HCT116 (cell line): ENCODE measurements at regions not wholly inside any gene's neighbourhood (a gene's known extent, or its start where the extent isn't known, plus 50 kb on each side); places are given as distances from the start of the nearest gene placed in this dataset.

Experiments
- ATAC-seq: fragments of 200-7000 bp; cut with Tn5 transposase; 2 replicates; pipeline ENCODE4 v1.9.1; 2020; ENCODE audit warnings: mild to moderate bottlenecking, moderate library complexity
- BruUV-seq: library from RNA; stranded (reverse); fragments of 400-500 nt; replicated peaks from 2 replicates; lab custom pipeline; 2021; lab: Mats Ljungman, UMichigan
- CTCF ChIA-PET: fragments of 300-600 bp; sonication (Branson Sonifier 250); formaldehyde crosslinking; loops from one replicate; lab custom pipeline; 2021; ENCODE audit warnings: antibody characterized with exemption; lab: Charles Lee
- POLR2A ChIA-PET: fragments of 300-600, 350-600 bp; sonication (Branson Sonifier 250); formaldehyde crosslinking; loops from one replicate; lab custom pipeline; 2021; ENCODE audit warnings: antibody characterized with exemption; lab: Charles Lee
- RAD21 ChIA-PET, 2 experiments: fragments of 300-600 bp; sonication (Branson Sonifier 250); formaldehyde crosslinking; loops; one replicate each; lab custom pipeline; 2023; ENCODE audit warnings: low total read pairs in 2 of 2; ENCODE audit not compliant: uncharacterized antibody in 2 of 2, unreplicated experiment in 2 of 2, low non-redundant PET in 1 of 2; lab: Charles Lee
- DNase-seq: peaks from one replicate; pipeline ENCODE4 v3.0.0-alpha.2; 2010; ENCODE audit warnings: low read depth, low spot score
- H2AFZ ChIP-seq: fragments of 200-600 bp; shearing (Covaris generic), sonication (generic); 2 replicates; pipeline ENCODE4 v1.6.1; 2017; ENCODE audit warnings: low read depth, mixed run types, mixed read lengths, antibody characterized with exemption, low read length; ENCODE audit not compliant: poor library complexity, severe bottlenecking
- H3K27ac ChIP-seq: 2 replicates; pipeline ENCODE4 v1.5.1; 2012; ENCODE audit warnings: low read depth, low read length
- H3K27me3 ChIP-seq: fragments of 200-600 bp; sonication (generic); 2 replicates; pipeline ENCODE4 v1.6.1; 2016; ENCODE audit warnings: mixed run types, low read length, mixed read lengths; ENCODE audit not compliant: insufficient read depth
- H3K36me3 ChIP-seq, 2 experiments: fragments of 200-500 bp in 1 of 2; fragments of 200-600 bp in 1 of 2; sonication (Bioruptor generic) in 1 of 2; sonication (generic) in 1 of 2; 2 replicates each; pipeline versions ENCODE4 v1.5.1 to v1.6.1; 2014 to 2016; ENCODE audit warnings: low read length in 2 of 2, inconsistent platforms in 1 of 2, mixed read lengths in 1 of 2, mixed run types in 1 of 2; ENCODE audit not compliant: insufficient read depth in 2 of 2, control insufficient read depth in 1 of 2
- H3K4me1 ChIP-seq, 2 experiments: fragments of 200-600 bp in 1 of 2; sonication (generic) in 1 of 2; 2 replicates each; pipeline versions ENCODE4 v1.5.1 to v1.6.1; 2012 to 2017; ENCODE audit warnings: low read length in 2 of 2, inconsistent platforms in 1 of 2, mild to moderate bottlenecking in 1 of 2, mixed read lengths in 1 of 2, mixed run types in 1 of 2, moderate library complexity in 1 of 2; ENCODE audit not compliant: insufficient read depth in 2 of 2, control insufficient read depth in 1 of 2
- H3K4me2 ChIP-seq: fragments of 200-600 bp; sonication (generic); 2 replicates; pipeline ENCODE4 v1.6.1; 2017; ENCODE audit warnings: mixed run types, low read length, mixed read lengths
- H3K4me3 ChIP-seq, 2 experiments: fragments of 200-600 bp in 1 of 2; sonication (generic) in 1 of 2; replicated peaks in 1 of 2; 2 replicates each; pipeline ENCODE4 v1.5.1; 2011 to 2016; ENCODE audit warnings: low read length in 2 of 2, control low read depth in 1 of 2, low read depth in 1 of 2, mild to moderate bottlenecking in 1 of 2, mixed read lengths in 1 of 2, mixed run types in 1 of 2
- H3K79me2 ChIP-seq: fragments of 200-600 bp; sonication (generic); 2 replicates; pipeline ENCODE4 v1.6.1; 2017; ENCODE audit warnings: mild to moderate bottlenecking, mixed run types, low read length, moderate library complexity, mixed read lengths; ENCODE audit not compliant: insufficient read depth
- H3K9ac ChIP-seq: fragments of 200-600 bp; sonication (generic); 2 replicates; pipeline ENCODE4 v1.6.1; 2016; ENCODE audit warnings: low read length, mixed read lengths
- H3K9me2 ChIP-seq: fragments of 200-600 bp; sonication (generic), shearing (Covaris generic); 2 replicates; pipeline ENCODE4 v1.6.1; 2017; ENCODE audit warnings: mixed run types, mild to moderate bottlenecking, moderate library complexity; ENCODE audit not compliant: insufficient read depth
- H3K9me3 ChIP-seq, 2 experiments: fragments of 200-500 bp in 1 of 2; fragments of 200-600 bp in 1 of 2; sonication (Bioruptor generic) in 1 of 2; sonication (generic) in 1 of 2; 2 replicates each; pipeline ENCODE4 v1.6.1; 2014 to 2017; ENCODE audit warnings: low read length in 2 of 2, mixed read lengths in 2 of 2, inconsistent platforms in 1 of 2, low read depth in 1 of 2, mild to moderate bottlenecking in 1 of 2, mixed run types in 1 of 2, moderate library complexity in 1 of 2; ENCODE audit not compliant: control insufficient read depth in 1 of 2, insufficient read depth in 1 of 2
- H4K20me1 ChIP-seq: fragments of 200-600 bp; sonication (generic), shearing (Covaris generic); 2 replicates; pipeline ENCODE4 v1.6.1; 2017; ENCODE audit warnings: mixed run types, mild to moderate bottlenecking, moderate library complexity; ENCODE audit not compliant: insufficient read depth
- CBX3 ChIP-seq: IDR thresholded peaks from 2 replicates; pipeline ENCODE4 v1.6.1; 2012; ENCODE audit warnings: low read depth
- CTCF ChIP-seq, 3 experiments: fragments of 200-600 bp in 1 of 3; sonication (generic) in 1 of 3; IDR thresholded peaks in 2 of 3; conservative IDR thresholded peaks in 1 of 3; 2 replicates each; pipeline ENCODE4 v1.5.1; 2012 to 2017; ENCODE audit warnings: low read depth in 2 of 3, low read length in 2 of 3, antibody characterized with exemption in 1 of 3, borderline replicate concordance in 1 of 3, control low read depth in 1 of 3, mild to moderate bottlenecking in 1 of 3, mixed read lengths in 1 of 3, mixed run types in 1 of 3, moderate library complexity in 1 of 3; ENCODE audit not compliant: insufficient read depth in 1 of 3
- EGR1 ChIP-seq: IDR thresholded peaks from 2 replicates; pipeline ENCODE4 v1.6.1; 2012; ENCODE audit warnings: low read depth
- ELF1 ChIP-seq: IDR thresholded peaks from 2 replicates; pipeline ENCODE4 v1.6.1; 2012; ENCODE audit warnings: low read depth, borderline replicate concordance
- MAX ChIP-seq: IDR thresholded peaks from 2 replicates; pipeline ENCODE4 v1.6.1; 2012
- intact Hi-C: fragments of 100-400 bp; cut with micrococcal nuclease; formaldehyde crosslinking; loops from 2 replicates; pipeline ENCODE4 v1.10.0; 2022

GRCh38 chr7:94094298-94094697, 90.1 kb upstream of the BET1 start:
- ChIA-PET RAD21 (no interaction called here), CTCF (no interaction called here)
- intact Hi-C loops: no loop called here
- no peak for ATAC-seq
- H3K27me3 ChIP-seq: peaks cover 18% of the 10 kb centered on the region; the same call in 1 of the 2 replicates
- H3K79me2 ChIP-seq: no peaks in the 10 kb centered on the region
- no peak overlapping the region for H3K27ac ChIP-seq
- no peak overlapping the region for H3K4me3 ChIP-seq
- no peaks in the 10 kb centered on the region; the same call in 1 of the 2 replicates for H3K9me2 ChIP-seq
- H3K9me3 ChIP-seq: no peaks in the 10 kb centered on the region
- no peaks in the 10 kb centered on the region for H3K36me3 ChIP-seq
- TF ChIP-seq EGR1: no peak
- TF ChIP-seq CBX3: no peak
- TF ChIP-seq, all 23 proteins: peak for 0
- no TSS peak for BruUV-seq
- no peak overlapping the region for H3K9ac ChIP-seq
- H2AFZ ChIP-seq: no peak overlapping the region
- no peak overlapping the region for H3K4me2 ChIP-seq
- POLR2A ChIA-PET: no interaction called here
- no peaks in the 10 kb centered on the region for H4K20me1 ChIP-seq
- H3K4me1 ChIP-seq: no peaks in the 10 kb centered on the region
- DNase-seq: no peak

- intact Hi-C loops: no loop called here
- H3K79me2 ChIP-seq: no peaks in the 10 kb centered on the region
- ChIA-PET POLR2A (no interaction called here), CTCF (interaction anchor here (1.3 kb wide), 1 partner anchor 9 kb away, joined by 3 read pairs; no protein-coding TSS in a partner anchor), RAD21 (no interaction called here)
- TF ChIP-seq EGR1: no peak
- TF ChIP-seq ELF1: no peak
- no peak for TF ChIP-seq CTCF (IDR thresholded peaks at IDR 0.05 in 2 of 3, conservative IDR thresholded peaks at IDR 0.05 in 1 of 3; ENCODE audit: borderline replicate concordance in 1 of 3, insufficient read depth in 1 of 3, low read depth in 2 of 3, low read length in 2 of 3)
- no peak for TF ChIP-seq MAX
- ATAC-seq (no peak), DNase-seq (no peak)
- peaks cover 11% of the 10 kb centered on the region; the same call in 1 of the 2 replicates for H3K27me3 ChIP-seq
- no peaks in the 10 kb centered on the region for H3K9me3 ChIP-seq
- no peak overlapping the region for H3K4me3 ChIP-seq
- H3K4me2 ChIP-seq: no peak overlapping the region
- no peaks in the 10 kb centered on the region for H4K20me1 ChIP-seq
- BruUV-seq: no TSS peak
- H3K9ac ChIP-seq: no peak overlapping the region
- no peaks in the 10 kb centered on the region for H3K4me1 ChIP-seq
- no peaks in the 10 kb centered on the region for H3K36me3 ChIP-seq
- no peak overlapping the region for H2AFZ ChIP-seq
- no peaks in the 10 kb centered on the region; the same call in 1 of the 2 replicates for H3K9me2 ChIP-seq
- H3K27ac ChIP-seq: no peak overlapping the region
These were observed 91.3 kb upstream of the BET1 start for GRCh38 chr7:94095316-94096009.
